Endothelial cell of umbilical vein (primary cell): ENCODE measurements at regions not wholly inside any gene's neighbourhood (a gene's known extent, or its start where the extent isn't known, plus 50 kb on each side); places are given as distances from the start of the nearest gene placed in this dataset.

Experiments
- BruUV-seq: library from RNA; stranded (reverse); fragments of 400-500 nt; replicated peaks from 2 replicates; lab custom pipeline; 2021; lab: Mats Ljungman, UMichigan
- CTCF ChIA-PET: fragments of 300-600, 350-600 bp; sonication (Branson Sonifier 250); formaldehyde crosslinking; loops from one replicate; lab custom pipeline; 2021; ENCODE audit warnings: antibody characterized with exemption, inconsistent platforms; lab: Charles Lee
- POLR2A ChIA-PET: fragments of 300-600, 350-600 bp; sonication (Branson Sonifier 250); formaldehyde crosslinking; loops from one replicate; lab custom pipeline; 2021; ENCODE audit warnings: antibody characterized with exemption, inconsistent platforms; lab: Charles Lee
- DNase-seq: peaks from one replicate; pipeline ENCODE4 v3.0.0-alpha.2; 2011; ENCODE audit warnings: low read depth, low spot score
- FAIRE-seq: peaks from 2 replicates; lab custom pipeline; 2011; peaks lifted over from hg19 to GRCh38; lab: Jason Lieb, UNC
- H2AFZ ChIP-seq: 2 replicates; pipeline ENCODE4 v1.6.0; 2012; ENCODE audit warnings: low read depth, low read length, control low read depth, inconsistent platforms
- H3K27ac ChIP-seq: 2 replicates; pipeline ENCODE4 v1.5.1; 2011; ENCODE audit warnings: low read depth, mild to moderate bottlenecking, control low read depth, low read length, moderate library complexity; ENCODE audit not compliant: insufficient read depth
- H3K27me3 ChIP-seq, 2 experiments: 2 replicates each; pipeline versions ENCODE4 v1.6.0 to v1.6.1; 2011; ENCODE audit warnings: low read length in 2 of 2, mixed read lengths in 1 of 2; ENCODE audit not compliant: control insufficient read depth in 2 of 2, insufficient read depth in 2 of 2
- H3K36me3 ChIP-seq, 2 experiments: 2 replicates in 1 of 2; 3 replicates in 1 of 2; pipeline ENCODE4 v1.5.1; 2011; ENCODE audit warnings: low read length in 2 of 2, mild to moderate bottlenecking in 1 of 2, moderate library complexity in 1 of 2; ENCODE audit not compliant: control insufficient read depth in 2 of 2, insufficient read depth in 2 of 2; ENCODE audit errors: extremely low read depth in 1 of 2
- H3K4me1 ChIP-seq: 3 replicates; pipeline ENCODE4 v1.5.1; 2011; ENCODE audit warnings: mild to moderate bottlenecking, low read length; ENCODE audit not compliant: control insufficient read depth, insufficient read depth; ENCODE audit errors: extremely low read depth
- H3K4me2 ChIP-seq: 2 replicates; pipeline ENCODE4 v1.6.1; 2011; ENCODE audit warnings: low read length, control low read depth, mixed read lengths; ENCODE audit not compliant: insufficient read depth
- H3K4me3 ChIP-seq, 3 experiments: fragments of 200-600 bp in 1 of 3; sonication (generic), shearing (Covaris generic) in 1 of 3; replicated peaks in 1 of 3; 2 replicates each; pipeline ENCODE4 v1.5.1; 2011 to 2016; ENCODE audit warnings: control low read depth in 3 of 3, low read length in 3 of 3, mild to moderate bottlenecking in 2 of 3, inconsistent platforms in 1 of 3, low read depth in 1 of 3, moderate library complexity in 1 of 3; ENCODE audit not compliant: insufficient read depth in 1 of 3
- H3K79me2 ChIP-seq: 2 replicates; pipeline ENCODE4 v1.6.0; 2012; ENCODE audit warnings: low read length, inconsistent platforms; ENCODE audit not compliant: control insufficient read depth, insufficient read depth
- H3K9ac ChIP-seq: replicated peaks from 2 replicates; pipeline ENCODE3; 2011; ENCODE audit warnings: low read length, control low read depth; ENCODE audit not compliant: insufficient read depth; ENCODE audit errors: extremely low read depth
- H3K9me1 ChIP-seq: replicated peaks from 3 replicates; pipeline ENCODE4 v1.6.0; 2011; ENCODE audit warnings: mild to moderate bottlenecking, low read length; ENCODE audit not compliant: control insufficient read depth, insufficient read depth; ENCODE audit errors: extremely low read depth
- H3K9me3 ChIP-seq: replicated peaks from 2 replicates; pipeline ENCODE4 v1.5.1; 2012; ENCODE audit warnings: low read length, inconsistent platforms; ENCODE audit not compliant: control insufficient read depth, insufficient read depth
- H4K20me1 ChIP-seq: replicated peaks from 2 replicates; pipeline ENCODE3; 2011; ENCODE audit warnings: mild to moderate bottlenecking, low read length; ENCODE audit not compliant: control insufficient read depth, insufficient read depth; ENCODE audit errors: extremely low read depth
- EZH2 ChIP-seq: IDR thresholded peaks from 2 replicates; pipeline ENCODE4 v1.6.1; 2012; ENCODE audit warnings: borderline replicate concordance, low read depth, mild to moderate bottlenecking, moderate library complexity, low read length, inconsistent platforms; ENCODE audit not compliant: severe bottlenecking
- FOS ChIP-seq: IDR thresholded peaks from 2 replicates; pipeline ENCODE4 v1.6.1; 2011; ENCODE audit warnings: mild to moderate bottlenecking, low read length, moderate library complexity, borderline replicate concordance; ENCODE audit not compliant: insufficient read depth
- GATA2 ChIP-seq: IDR thresholded peaks from 2 replicates; pipeline ENCODE4 v1.7.0; 2011; ENCODE audit warnings: low read depth, mild to moderate bottlenecking, moderate library complexity, mixed read lengths, low read length; ENCODE audit not compliant: insufficient read length, insufficient read depth
- JUN ChIP-seq: IDR thresholded peaks from 2 replicates; pipeline ENCODE4 v1.6.1; 2011; ENCODE audit warnings: borderline replicate concordance, low read depth; ENCODE audit not compliant: insufficient read length, insufficient read depth
- MYC ChIP-seq: IDR thresholded peaks from one replicate; pipeline ENCODE4 v1.6.1; 2011; ENCODE audit warnings: mild to moderate bottlenecking, low read depth, low read length
- POLR2A ChIP-seq: IDR thresholded peaks from 2 replicates; pipeline ENCODE4 v1.6.1; 2012; ENCODE audit warnings: low read depth, mild to moderate bottlenecking, control low read depth, low read length
- POLR2AphosphoS5 ChIP-seq: IDR thresholded peaks from 2 replicates; pipeline ENCODE4 v1.6.1; 2012; ENCODE audit warnings: low read depth, mild to moderate bottlenecking, control low read depth, low read length, moderate library complexity; ENCODE audit not compliant: insufficient read depth
- dilution Hi-C: fragments of 300-500 bp; cut with MboI; formaldehyde crosslinking; loops from one replicate; pipeline ENCODE4 v1.15.0; 2019; ENCODE audit warnings: low sequenced_read_pairs; ENCODE audit not compliant: extremely low pct_ligation_motif_present
- intact Hi-C: fragments of 100-400 bp; cut with micrococcal nuclease; formaldehyde crosslinking; loops from one replicate; pipeline ENCODE4 v1.10.0; 2022
- TF ChIP-seq, protein P1 (sequence below): IDR thresholded peaks from 2 replicates; pipeline ENCODE4 v1.6.1; 2011; ENCODE audit not compliant: insufficient read depth, insufficient read length
- TF ChIP-seq, protein P2 (sequence below), 2 donors: IDR thresholded peaks; 1 replicate in 1 of 2; 2 replicates in 1 of 2; pipeline ENCODE4 v1.5.1; 2011; ENCODE audit warnings: low read length in 2 of 2, mild to moderate bottlenecking in 2 of 2, moderate library complexity in 2 of 2, control low read depth in 1 of 2, inconsistent platforms in 1 of 2, low read depth in 1 of 2; ENCODE audit not compliant: insufficient read depth in 1 of 2; ENCODE audit errors: extremely low read depth in 1 of 2

DNA sequence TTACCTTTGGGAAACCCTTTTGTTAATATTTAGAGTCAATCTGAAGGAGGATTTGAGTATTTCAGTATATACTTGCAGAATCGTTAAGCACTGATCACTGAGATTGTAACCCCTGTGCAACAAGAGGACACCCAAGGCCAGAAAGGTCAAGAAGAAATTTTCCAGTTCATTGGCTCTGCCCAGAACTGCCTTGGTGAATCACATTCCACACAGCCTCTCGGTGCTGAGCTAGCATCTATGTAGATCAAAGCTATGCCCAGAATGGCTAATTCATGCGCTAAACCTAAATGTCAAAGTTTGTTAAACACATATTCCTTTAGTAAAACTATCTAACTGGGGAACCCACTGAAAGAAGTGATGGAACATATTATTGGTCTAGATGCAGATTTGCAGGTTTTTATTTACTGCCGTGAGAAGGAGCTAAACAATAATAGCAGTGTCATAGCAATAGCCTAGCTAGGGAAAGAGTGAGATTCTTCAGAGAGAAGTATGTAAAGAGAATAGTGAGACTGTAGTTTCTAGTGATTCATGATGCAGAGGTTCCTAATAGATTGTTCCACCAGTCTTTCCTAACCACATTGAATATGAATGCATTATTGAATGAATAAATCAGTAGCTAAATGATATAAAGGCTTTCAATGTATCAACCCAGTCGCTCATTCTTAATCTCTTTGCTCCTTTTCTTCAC is 423.2 kb upstream of the CRIM1 start:
- H3K4me3 ChIP-seq = no peak overlapping the region
- no peak for TF ChIP-seq MYC
- TF ChIP-seq POLR2A = no peak
- TF ChIP-seq, protein P1, sequence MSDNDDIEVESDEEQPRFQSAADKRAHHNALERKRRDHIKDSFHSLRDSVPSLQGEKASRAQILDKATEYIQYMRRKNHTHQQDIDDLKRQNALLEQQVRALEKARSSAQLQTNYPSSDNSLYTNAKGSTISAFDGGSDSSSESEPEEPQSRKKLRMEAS = no peak
- no peak for TF ChIP-seq FOS
- TF ChIP-seq JUN = no peak
- TF ChIP-seq EZH2 = no peak
- no peak for TF ChIP-seq GATA2
- TF ChIP-seq POLR2AphosphoS5 = no peak
- TF ChIP-seq, protein P2, sequence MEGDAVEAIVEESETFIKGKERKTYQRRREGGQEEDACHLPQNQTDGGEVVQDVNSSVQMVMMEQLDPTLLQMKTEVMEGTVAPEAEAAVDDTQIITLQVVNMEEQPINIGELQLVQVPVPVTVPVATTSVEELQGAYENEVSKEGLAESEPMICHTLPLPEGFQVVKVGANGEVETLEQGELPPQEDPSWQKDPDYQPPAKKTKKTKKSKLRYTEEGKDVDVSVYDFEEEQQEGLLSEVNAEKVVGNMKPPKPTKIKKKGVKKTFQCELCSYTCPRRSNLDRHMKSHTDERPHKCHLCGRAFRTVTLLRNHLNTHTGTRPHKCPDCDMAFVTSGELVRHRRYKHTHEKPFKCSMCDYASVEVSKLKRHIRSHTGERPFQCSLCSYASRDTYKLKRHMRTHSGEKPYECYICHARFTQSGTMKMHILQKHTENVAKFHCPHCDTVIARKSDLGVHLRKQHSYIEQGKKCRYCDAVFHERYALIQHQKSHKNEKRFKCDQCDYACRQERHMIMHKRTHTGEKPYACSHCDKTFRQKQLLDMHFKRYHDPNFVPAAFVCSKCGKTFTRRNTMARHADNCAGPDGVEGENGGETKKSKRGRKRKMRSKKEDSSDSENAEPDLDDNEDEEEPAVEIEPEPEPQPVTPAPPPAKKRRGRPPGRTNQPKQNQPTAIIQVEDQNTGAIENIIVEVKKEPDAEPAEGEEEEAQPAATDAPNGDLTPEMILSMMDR (IDR thresholded peaks at IDR 0.05; ENCODE audit: extremely low read depth in 1 of 2, insufficient read depth in 1 of 2, low read depth in 1 of 2, low read length in 2 of 2) = no peak
- no peak overlapping the region for H2AFZ ChIP-seq
- CTCF ChIA-PET = no interaction called here
- H4K20me1 ChIP-seq = no peaks in the 10 kb centered on the region
- no peak overlapping the region for H3K9ac ChIP-seq
- intact Hi-C loops (no loop called here), dilution Hi-C loops (no loop called here)
- H3K36me3 ChIP-seq = no peaks in the 10 kb centered on the region
- BruUV-seq = no TSS peak
- no peak for DNase-seq
- H3K79me2 ChIP-seq = no peaks in the 10 kb centered on the region
- H3K9me1 ChIP-seq = no peaks in the 10 kb centered on the region
- no peak for FAIRE-seq
- H3K4me2 ChIP-seq = no peak overlapping the region
- POLR2A ChIA-PET = no interaction called here
- no peaks in the 10 kb centered on the region for H3K4me1 ChIP-seq
- no peaks in the 10 kb centered on the region for H3K9me3 ChIP-seq
- no peak overlapping the region for H3K27ac ChIP-seq
- peaks cover 0 to 2% of the 10 kb centered on the region in 2 experiments for H3K27me3 ChIP-seq
